ENCODE measurements at regions not wholly inside any gene's neighbourhood (a gene's known extent, or its start where the extent isn't known, plus 50 kb on each side); places are given as distances from the start of the nearest gene placed in this dataset.

DNA sequence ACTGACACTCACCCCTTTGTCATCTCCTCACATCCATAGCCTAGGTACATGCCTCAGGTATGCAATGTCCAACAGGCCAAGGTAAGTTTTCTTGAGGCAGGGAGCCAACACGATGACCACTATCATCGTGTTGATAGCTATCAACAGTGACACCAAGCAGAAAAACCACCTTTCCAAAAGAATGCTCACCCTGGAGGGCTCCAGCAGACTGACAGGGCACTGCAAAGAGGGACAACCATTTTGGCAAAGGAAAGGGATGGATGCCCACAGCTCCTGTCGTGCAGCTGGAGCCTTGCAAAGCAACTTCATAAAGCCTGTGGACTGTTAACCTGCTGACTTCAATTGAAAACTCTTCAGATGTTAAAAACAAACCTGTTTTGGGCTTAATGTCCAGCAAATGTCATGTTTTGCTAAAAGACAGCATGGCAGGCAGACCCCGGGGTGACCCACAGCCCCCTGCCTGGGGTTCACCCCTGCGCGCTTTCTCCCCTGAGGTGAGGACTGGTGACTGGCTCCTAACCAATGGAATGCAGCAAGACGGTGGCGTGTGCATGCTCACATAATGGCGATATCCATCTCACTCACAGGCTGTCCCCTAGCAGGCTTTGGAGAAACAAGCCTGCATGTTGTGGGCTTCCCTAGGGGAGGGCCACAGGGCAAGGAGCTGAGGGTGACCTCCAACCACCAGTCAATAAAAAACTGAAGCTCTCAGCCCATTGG is 293.8 kb downstream of the TCERG1L start:
- H3K4me3 Mint-ChIP-seq (ENCODE audit: unreplicated experiment), result no peak overlapping the region
- H3K4me1 Mint-ChIP-seq (ENCODE audit: insufficient read depth, unreplicated experiment), result no peaks in the 10 kb centered on the region
- ChIA-PET POLR2A (no interaction called here), CTCF (no interaction called here)
- H3K36me3 Mint-ChIP-seq (ENCODE audit: insufficient read depth, unreplicated experiment), result no peaks in the 10 kb centered on the region
- BruUV-seq (replicated peaks), result no TSS peak
- TF ChIP-seq, protein P1, sequence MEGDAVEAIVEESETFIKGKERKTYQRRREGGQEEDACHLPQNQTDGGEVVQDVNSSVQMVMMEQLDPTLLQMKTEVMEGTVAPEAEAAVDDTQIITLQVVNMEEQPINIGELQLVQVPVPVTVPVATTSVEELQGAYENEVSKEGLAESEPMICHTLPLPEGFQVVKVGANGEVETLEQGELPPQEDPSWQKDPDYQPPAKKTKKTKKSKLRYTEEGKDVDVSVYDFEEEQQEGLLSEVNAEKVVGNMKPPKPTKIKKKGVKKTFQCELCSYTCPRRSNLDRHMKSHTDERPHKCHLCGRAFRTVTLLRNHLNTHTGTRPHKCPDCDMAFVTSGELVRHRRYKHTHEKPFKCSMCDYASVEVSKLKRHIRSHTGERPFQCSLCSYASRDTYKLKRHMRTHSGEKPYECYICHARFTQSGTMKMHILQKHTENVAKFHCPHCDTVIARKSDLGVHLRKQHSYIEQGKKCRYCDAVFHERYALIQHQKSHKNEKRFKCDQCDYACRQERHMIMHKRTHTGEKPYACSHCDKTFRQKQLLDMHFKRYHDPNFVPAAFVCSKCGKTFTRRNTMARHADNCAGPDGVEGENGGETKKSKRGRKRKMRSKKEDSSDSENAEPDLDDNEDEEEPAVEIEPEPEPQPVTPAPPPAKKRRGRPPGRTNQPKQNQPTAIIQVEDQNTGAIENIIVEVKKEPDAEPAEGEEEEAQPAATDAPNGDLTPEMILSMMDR (IDR thresholded peaks at IDR 0.05; ENCODE audit: unreplicated experiment), result no peak
- intact Hi-C loops (cut with micrococcal nuclease), result no loop called here
- peaks cover 21% of the 10 kb centered on the region for H3K9me3 Mint-ChIP-seq (ENCODE audit: unreplicated experiment)
- no peaks in the 10 kb centered on the region for H3K27me3 Mint-ChIP-seq (ENCODE audit: insufficient read depth, unreplicated experiment)
- H3K27ac Mint-ChIP-seq (ENCODE audit: low read depth, unreplicated experiment), result no peak overlapping the region
- no peak for DNase-seq (ENCODE audit: unreplicated experiment)

DNA sequence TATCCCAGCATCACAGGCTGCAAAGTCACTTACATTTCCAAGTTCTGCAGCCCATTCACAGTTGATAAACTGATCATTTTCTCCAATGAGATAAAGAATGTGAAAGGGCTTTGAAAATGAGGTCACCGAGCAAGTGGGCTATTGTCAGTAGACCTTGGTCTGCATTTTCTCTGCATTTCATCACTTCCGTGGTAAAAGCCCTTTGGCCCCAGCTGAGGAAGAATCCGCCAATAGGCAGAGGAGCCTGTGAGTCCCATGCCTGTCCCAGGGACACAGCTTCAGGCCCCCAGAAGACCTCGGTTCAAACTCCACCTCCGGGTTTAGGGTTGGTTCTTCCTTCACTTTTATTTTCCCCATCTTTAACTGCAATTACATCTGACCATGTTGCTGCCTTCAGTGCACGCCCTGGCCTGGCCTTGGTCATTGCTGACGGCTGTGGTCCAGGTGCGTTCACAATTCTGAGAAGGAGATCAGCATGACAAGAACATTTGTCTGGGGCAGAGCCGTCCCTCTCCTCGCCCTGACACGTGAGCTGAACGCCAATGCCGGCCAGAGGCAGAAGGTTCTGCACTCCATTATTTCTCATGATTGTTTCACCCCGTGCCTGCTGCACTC is 292.5 kb downstream of the TCERG1L start:
- ChIA-PET POLR2A (interaction anchor here (0.6 kb wide), 1 partner anchor 941 kb away, joined by 3 read pairs; no protein-coding TSS in a partner anchor), CTCF (no interaction called here)
- no peaks in the 10 kb centered on the region for H3K36me3 Mint-ChIP-seq (ENCODE audit: insufficient read depth, unreplicated experiment)
- no peaks in the 10 kb centered on the region for H3K4me1 Mint-ChIP-seq (ENCODE audit: insufficient read depth, unreplicated experiment)
- intact Hi-C loops (cut with micrococcal nuclease), result no loop called here
- TF ChIP-seq, protein P1 (IDR thresholded peaks at IDR 0.05; ENCODE audit: unreplicated experiment), result no peak
- no peaks in the 10 kb centered on the region for H3K27me3 Mint-ChIP-seq (ENCODE audit: insufficient read depth, unreplicated experiment)
- H3K4me3 Mint-ChIP-seq (ENCODE audit: unreplicated experiment), result no peak overlapping the region
- no peak overlapping the region for H3K27ac Mint-ChIP-seq (ENCODE audit: low read depth, unreplicated experiment)
- BruUV-seq (replicated peaks), result no TSS peak
- no peak for DNase-seq (ENCODE audit: unreplicated experiment)
- peaks cover 24% of the 10 kb centered on the region for H3K9me3 Mint-ChIP-seq (ENCODE audit: unreplicated experiment)

DNA sequence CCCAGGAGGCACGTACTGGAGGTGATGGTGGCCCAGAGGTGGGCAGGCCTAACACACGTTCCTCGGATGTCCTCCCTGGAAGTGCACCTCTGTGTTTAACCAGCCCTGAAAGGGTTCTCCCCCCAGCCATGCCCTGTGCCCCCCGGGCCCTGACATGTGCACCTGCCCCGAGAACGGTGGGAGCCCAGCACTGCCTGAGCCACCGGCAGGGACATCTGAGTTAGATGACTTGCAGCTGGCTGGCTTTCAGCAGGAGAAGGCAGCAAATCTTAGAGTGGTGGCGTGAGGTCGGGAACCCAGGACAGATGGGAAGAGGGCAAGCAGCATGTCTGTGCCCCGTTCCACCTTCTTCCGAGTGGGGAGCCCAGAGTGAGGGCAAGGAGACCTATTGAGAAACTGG is 291.8 kb downstream of the TCERG1L start:
- no peak overlapping the region for H3K4me3 Mint-ChIP-seq (ENCODE audit: unreplicated experiment)
- DNase-seq (ENCODE audit: unreplicated experiment), result no peak
- BruUV-seq (replicated peaks), result no TSS peak
- H3K4me1 Mint-ChIP-seq (ENCODE audit: insufficient read depth, unreplicated experiment), result no peaks in the 10 kb centered on the region
- TF ChIP-seq, protein P1 (IDR thresholded peaks at IDR 0.05; ENCODE audit: unreplicated experiment), result no peak
- intact Hi-C loops (cut with micrococcal nuclease), result no loop called here
- H3K27me3 Mint-ChIP-seq (ENCODE audit: insufficient read depth, unreplicated experiment), result no peaks in the 10 kb centered on the region
- ChIA-PET CTCF (no interaction called here), POLR2A (no interaction called here)
- no peak overlapping the region for H3K27ac Mint-ChIP-seq (ENCODE audit: low read depth, unreplicated experiment)
- H3K9me3 Mint-ChIP-seq (ENCODE audit: unreplicated experiment), result peaks cover 24% of the 10 kb centered on the region
- H3K36me3 Mint-ChIP-seq (ENCODE audit: insufficient read depth, unreplicated experiment), result no peaks in the 10 kb centered on the region

DNA sequence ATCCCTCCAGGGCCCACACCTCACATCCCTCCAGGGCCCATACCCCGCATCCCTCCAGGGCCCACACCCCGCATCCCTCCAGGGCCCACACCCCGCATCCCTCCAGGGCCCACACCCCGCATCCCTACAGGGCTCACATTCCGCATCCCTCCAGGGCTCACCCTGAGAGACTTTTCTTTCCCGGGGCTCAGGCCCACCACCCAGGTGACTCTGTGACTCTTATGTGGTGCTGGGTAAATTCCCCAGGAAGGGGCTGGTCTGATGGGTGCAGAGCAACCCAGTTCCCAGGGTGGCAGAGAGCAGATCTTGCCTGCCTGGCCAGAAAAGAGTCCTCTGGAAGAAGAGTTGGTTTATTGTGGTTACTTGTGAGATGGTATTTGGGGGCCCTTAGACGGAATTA is 290.7 kb downstream of the TCERG1L start:
- Mint-ChIP-seq H3K9me3 (ENCODE audit: unreplicated experiment) (peaks cover 15% of the 10 kb centered on the region), H3K27me3 (ENCODE audit: insufficient read depth, unreplicated experiment) (no peaks in the 10 kb centered on the region), H3K4me1 (ENCODE audit: insufficient read depth, unreplicated experiment) (no peaks in the 10 kb centered on the region), H3K27ac (ENCODE audit: low read depth, unreplicated experiment) (no peak overlapping the region), H3K4me3 (ENCODE audit: unreplicated experiment) (no peak overlapping the region), H3K36me3 (ENCODE audit: insufficient read depth, unreplicated experiment) (no peaks in the 10 kb centered on the region)
- ChIA-PET CTCF (no interaction called here), POLR2A (no interaction called here)
- no peak for DNase-seq (ENCODE audit: unreplicated experiment)
- intact Hi-C loops (cut with micrococcal nuclease), result no loop called here
- BruUV-seq (replicated peaks), result no TSS peak
- TF ChIP-seq, protein P1 (IDR thresholded peaks at IDR 0.05; ENCODE audit: unreplicated experiment), result no peak

Data from MCF 10A (cell line).